Mucosa of descending colon (tissue), 3 donors: ENCODE measurements at regions not wholly inside any gene's neighbourhood (a gene's known extent, or its start where the extent isn't known, plus 50 kb on each side); places are given as distances from the start of the nearest gene placed in this dataset.

Experiments
- ATAC-seq: fragments of 200-7000 bp; cut with Tn5 transposase; one replicate; pipeline ENCODE4 v1.9.1; 2020; ENCODE audit warnings: mild to moderate bottlenecking, moderate library complexity
- DNase-seq, 3 donors: peaks; one replicate each; pipeline ENCODE4 v3.0.0-alpha.2; 2020
- H3K36me3 ChIP-seq: fragments of 200-600 bp; one replicate; pipeline ENCODE4 v1.8.0; 2021; ENCODE audit warnings: low read depth, mild to moderate bottlenecking
- H3K4me1 ChIP-seq: fragments of 200-600 bp; one replicate; pipeline ENCODE4 v1.8.0; 2021; ENCODE audit warnings: low read depth, mild to moderate bottlenecking
- H3K4me3 ChIP-seq: fragments of 200-600 bp; one replicate; pipeline ENCODE4 v1.8.0; 2021; ENCODE audit warnings: mild to moderate bottlenecking
- H3K9me3 ChIP-seq: fragments of 200-600 bp; one replicate; pipeline ENCODE4 v1.8.0; 2021; ENCODE audit warnings: mild to moderate bottlenecking
- intact Hi-C, 2 donors: fragments of 100-400 bp; cut with DNase I in 1 of 2; cut with micrococcal nuclease in 1 of 2; formaldehyde crosslinking; loops; one replicate each; pipeline versions ENCODE4 v1.11.0 to v1.11.1; 2022; cut with DNase I, micrococcal nuclease
- TF ChIP-seq, protein P1 (sequence below): fragments of 200-600 bp; IDR thresholded peaks from one replicate; pipeline ENCODE4 v1.8.0; 2022; ENCODE audit warnings: antibody characterized with exemption, mild to moderate bottlenecking
- donor health status: DM: no; HTN: no; CAD: no; lungs with moderate emphysema.
- donor health status: DM: no; HTN: no; CAD: no.
- donor health status: DM: no; HTN: yes; CAD: no.

DNA sequence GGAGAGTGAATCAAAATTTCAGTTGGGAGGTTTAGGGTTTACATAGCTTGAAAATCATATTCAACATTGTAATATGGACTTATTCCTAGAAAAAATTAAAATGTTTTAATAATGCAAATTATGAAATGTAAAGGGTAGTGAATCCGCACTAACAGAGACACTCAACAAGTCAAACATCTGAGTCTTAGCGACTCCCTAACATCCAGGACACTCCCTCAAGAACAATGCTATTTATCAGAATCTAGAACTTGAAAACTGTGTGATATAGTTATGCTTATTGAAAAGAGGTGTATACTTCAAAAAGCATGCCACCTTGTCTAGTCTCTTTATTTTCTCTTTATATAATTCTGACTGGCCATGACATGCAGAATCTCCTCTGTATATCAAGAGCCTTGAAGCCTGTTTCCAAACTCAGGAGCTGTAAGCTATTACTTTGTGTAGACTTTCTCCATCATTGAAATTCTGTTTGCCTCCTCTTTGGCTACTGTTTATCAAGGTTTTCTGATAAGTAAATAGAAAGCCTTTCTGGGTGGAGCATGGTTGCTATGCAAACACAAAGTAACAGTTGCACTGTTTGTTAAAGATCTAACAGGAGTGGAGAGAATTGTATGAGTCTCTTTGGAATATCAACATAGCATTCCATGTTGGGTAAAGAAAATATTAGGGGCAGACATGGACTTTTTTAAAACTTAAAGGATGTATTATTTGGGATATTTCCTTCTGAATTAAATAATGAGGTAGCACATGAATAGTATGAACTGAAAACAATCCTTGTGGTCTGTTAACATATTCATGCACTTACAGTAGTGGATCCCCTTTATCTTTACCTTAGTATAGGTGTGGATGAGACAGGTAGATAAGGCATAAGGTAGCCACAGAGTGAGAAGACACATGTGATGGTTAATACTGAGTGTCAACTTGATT lies 56.4 kb upstream of the MBNL2 start:
- TF ChIP-seq, protein P1, sequence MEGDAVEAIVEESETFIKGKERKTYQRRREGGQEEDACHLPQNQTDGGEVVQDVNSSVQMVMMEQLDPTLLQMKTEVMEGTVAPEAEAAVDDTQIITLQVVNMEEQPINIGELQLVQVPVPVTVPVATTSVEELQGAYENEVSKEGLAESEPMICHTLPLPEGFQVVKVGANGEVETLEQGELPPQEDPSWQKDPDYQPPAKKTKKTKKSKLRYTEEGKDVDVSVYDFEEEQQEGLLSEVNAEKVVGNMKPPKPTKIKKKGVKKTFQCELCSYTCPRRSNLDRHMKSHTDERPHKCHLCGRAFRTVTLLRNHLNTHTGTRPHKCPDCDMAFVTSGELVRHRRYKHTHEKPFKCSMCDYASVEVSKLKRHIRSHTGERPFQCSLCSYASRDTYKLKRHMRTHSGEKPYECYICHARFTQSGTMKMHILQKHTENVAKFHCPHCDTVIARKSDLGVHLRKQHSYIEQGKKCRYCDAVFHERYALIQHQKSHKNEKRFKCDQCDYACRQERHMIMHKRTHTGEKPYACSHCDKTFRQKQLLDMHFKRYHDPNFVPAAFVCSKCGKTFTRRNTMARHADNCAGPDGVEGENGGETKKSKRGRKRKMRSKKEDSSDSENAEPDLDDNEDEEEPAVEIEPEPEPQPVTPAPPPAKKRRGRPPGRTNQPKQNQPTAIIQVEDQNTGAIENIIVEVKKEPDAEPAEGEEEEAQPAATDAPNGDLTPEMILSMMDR, result no peak
- peaks cover 6% of the 10 kb centered on the region for H3K4me1 ChIP-seq
- no peaks in the 10 kb centered on the region for H3K36me3 ChIP-seq
- DNase-seq (peak in 1 of 3 donors; percentile 16), ATAC-seq (peak; percentile 91)
- intact Hi-C loops, result no loop called here
- H3K4me3 ChIP-seq, result no peak overlapping the region
- H3K9me3 ChIP-seq, result no peaks in the 10 kb centered on the region

DNA sequence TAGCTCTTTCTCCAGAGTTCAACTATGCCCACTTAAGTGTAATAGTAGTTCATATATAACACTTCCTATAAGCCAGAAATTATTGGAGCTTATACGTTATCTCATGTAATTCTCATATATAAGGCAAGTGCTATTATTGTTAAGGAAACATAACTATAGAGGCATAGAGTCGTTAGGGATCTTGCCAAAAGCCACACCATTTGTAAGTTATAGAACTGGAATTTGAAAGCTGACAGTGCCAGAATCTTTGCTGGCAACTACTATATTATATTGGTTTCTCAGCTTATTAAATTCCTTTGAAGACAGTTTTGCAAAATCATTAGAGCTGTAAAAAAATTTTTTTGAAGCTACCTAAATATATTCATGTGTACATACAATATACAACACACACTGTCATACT lies 51.0 kb upstream of the MBNL2 start:
- Histone ChIP-seq H3K9me3 (no peaks in the 10 kb centered on the region), H3K4me1 (peaks cover under 1% of the 10 kb centered on the region), H3K4me3 (no peak overlapping the region), H3K36me3 (no peaks in the 10 kb centered on the region)
- ATAC-seq (no peak), DNase-seq (no peak)
- TF ChIP-seq, protein P1, result no peak
- intact Hi-C loops, result no loop called here
